ENCODE measurements at regions not wholly inside any gene's neighbourhood (a gene's known extent, or its start where the extent isn't known, plus 50 kb on each side); places are given as distances from the start of the nearest gene placed in this dataset.

DNA sequence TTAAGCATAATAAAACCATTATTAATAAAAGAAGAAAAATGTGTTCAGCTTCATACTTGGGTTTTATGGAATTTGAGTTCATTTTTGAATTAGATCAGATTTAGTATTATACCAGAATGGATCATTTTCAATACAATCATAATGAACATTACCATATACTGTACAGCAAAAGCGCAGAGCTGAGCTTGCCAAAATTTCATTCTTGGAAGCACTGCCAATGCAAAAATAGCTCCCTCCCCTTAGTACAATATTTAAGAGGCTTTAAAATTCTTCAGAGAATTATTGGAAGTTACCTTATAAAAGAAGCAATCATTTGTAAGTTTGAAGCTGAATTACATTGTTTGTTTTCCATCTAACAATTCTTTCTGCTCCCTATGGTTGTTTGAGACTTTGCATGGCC, 938.1 kb upstream of the SLC39A10 start:
- WGBS (ENCODE audit: insufficient coverage, insufficient replicate concordance, low lambda C conversion rate, missing lambda C conversion rate) = 92% methylated on average over 1 of the region's 1 CpG
- ChIA-PET RAD21 (ENCODE audit: unreplicated experiment) (no interaction called here), POLR2A (no interaction called here), SMC1A (ENCODE audit: uncharacterized antibody, unreplicated experiment) (interaction anchor here (0.6 to 0.9 kb wide), 2 partner anchors 13 to 337 kb away, joined by 3 read pairs; no protein-coding TSS in a partner anchor), CTCF (interaction anchor here (1.0 kb wide), 1 partner anchor 10 kb away, joined by 4 read pairs; no protein-coding TSS in a partner anchor)
- no peaks in the 10 kb centered on the region for H3K36me3 ChIP-seq (ENCODE audit: control insufficient read depth in 2 of 2, insufficient read depth in 2 of 2, low read length in 1 of 2)
- H3K79me2 ChIP-seq (ENCODE audit: control insufficient read depth, insufficient read depth, low read length) = no peaks in the 10 kb centered on the region
- TF ChIP-seq, protein P1, sequence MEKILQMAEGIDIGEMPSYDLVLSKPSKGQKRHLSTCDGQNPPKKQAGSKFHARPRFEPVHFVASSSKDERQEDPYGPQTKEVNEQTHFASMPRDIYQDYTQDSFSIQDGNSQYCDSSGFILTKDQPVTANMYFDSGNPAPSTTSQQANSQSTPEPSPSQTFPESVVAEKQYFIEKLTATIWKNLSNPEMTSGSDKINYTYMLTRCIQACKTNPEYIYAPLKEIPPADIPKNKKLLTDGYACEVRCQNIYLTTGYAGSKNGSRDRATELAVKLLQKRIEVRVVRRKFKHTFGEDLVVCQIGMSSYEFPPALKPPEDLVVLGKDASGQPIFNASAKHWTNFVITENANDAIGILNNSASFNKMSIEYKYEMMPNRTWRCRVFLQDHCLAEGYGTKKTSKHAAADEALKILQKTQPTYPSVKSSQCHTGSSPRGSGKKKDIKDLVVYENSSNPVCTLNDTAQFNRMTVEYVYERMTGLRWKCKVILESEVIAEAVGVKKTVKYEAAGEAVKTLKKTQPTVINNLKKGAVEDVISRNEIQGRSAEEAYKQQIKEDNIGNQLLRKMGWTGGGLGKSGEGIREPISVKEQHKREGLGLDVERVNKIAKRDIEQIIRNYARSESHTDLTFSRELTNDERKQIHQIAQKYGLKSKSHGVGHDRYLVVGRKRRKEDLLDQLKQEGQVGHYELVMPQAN (conservative IDR thresholded peaks at IDR 0.05) = no peak
- no peak for TF ChIP-seq ZNF274 (IDR thresholded peaks at IDR 0.05; ENCODE audit: insufficient read depth, insufficient read length)
- no peak for TF ChIP-seq WRNIP1 (IDR thresholded peaks at IDR 0.05; ENCODE audit: borderline replicate concordance, low read depth, low read length)
- TF ChIP-seq EGR1 (IDR thresholded peaks at IDR 0.05; ENCODE audit: borderline replicate concordance in 1 of 2, low read depth in 2 of 2, low read length in 2 of 2) = no peak
- no peak for TF ChIP-seq RB1 (IDR thresholded peaks at IDR 0.05; ENCODE audit: borderline replicate concordance)
- TF ChIP-seq, protein P2, sequence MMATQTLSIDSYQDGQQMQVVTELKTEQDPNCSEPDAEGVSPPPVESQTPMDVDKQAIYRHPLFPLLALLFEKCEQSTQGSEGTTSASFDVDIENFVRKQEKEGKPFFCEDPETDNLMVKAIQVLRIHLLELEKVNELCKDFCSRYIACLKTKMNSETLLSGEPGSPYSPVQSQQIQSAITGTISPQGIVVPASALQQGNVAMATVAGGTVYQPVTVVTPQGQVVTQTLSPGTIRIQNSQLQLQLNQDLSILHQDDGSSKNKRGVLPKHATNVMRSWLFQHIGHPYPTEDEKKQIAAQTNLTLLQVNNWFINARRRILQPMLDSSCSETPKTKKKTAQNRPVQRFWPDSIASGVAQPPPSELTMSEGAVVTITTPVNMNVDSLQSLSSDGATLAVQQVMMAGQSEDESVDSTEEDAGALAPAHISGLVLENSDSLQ (IDR thresholded peaks at IDR 0.05) = no peak
- TF ChIP-seq SMARCA5 (IDR thresholded peaks at IDR 0.05) = no peak
- TF ChIP-seq FOXM1 (IDR thresholded peaks at IDR 0.05; ENCODE audit: low read depth, low read length) = no peak
- TF ChIP-seq MEF2A (IDR thresholded peaks at IDR 0.05; ENCODE audit: insufficient read depth, low read depth, low read length) = no peak
- TF ChIP-seq, protein P3, sequence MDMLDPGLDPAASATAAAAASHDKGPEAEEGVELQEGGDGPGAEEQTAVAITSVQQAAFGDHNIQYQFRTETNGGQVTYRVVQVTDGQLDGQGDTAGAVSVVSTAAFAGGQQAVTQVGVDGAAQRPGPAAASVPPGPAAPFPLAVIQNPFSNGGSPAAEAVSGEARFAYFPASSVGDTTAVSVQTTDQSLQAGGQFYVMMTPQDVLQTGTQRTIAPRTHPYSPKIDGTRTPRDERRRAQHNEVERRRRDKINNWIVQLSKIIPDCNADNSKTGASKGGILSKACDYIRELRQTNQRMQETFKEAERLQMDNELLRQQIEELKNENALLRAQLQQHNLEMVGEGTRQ (IDR thresholded peaks at IDR 0.05; ENCODE audit: borderline replicate concordance, low read depth, low read length) = no peak
- TF ChIP-seq ETV6 (conservative IDR thresholded peaks at IDR 0.05 in 1 of 2, IDR thresholded peaks at IDR 0.05 in 1 of 2; ENCODE audit: borderline replicate concordance in 1 of 2, low read depth in 1 of 2) = no peak
- H3K4me3 ChIP-seq = no peak overlapping the region
- DNase-seq (ENCODE audit: low read depth, low spot score) = no peak
- no peaks in the 10 kb centered on the region for H3K27me3 ChIP-seq (replicated peaks in 1 of 2; ENCODE audit: control insufficient read depth in 2 of 2, insufficient read depth in 2 of 2, low read length in 1 of 2)
- no peak for ATAC-seq
- H4K20me1 ChIP-seq (ENCODE audit: control insufficient read depth, insufficient read depth) = no peaks in the 10 kb centered on the region
- in situ Hi-C loops (cut with MboI) (no loop called here), intact Hi-C loops (cut with micrococcal nuclease; ENCODE audit: unreplicated experiment) (no loop called here)
- no peaks in the 10 kb centered on the region for H3K9me3 ChIP-seq (replicated peaks; ENCODE audit: control insufficient read depth, insufficient read depth, low read length)
- no peaks in the 10 kb centered on the region for H3K4me1 ChIP-seq (ENCODE audit: control insufficient read depth, insufficient read depth, low read length)
- FAIRE-seq = no peak
- H2AFZ ChIP-seq (ENCODE audit: control insufficient read depth, low read depth, low read length) = no peak overlapping the region
- no peak overlapping the region for H3K9ac ChIP-seq (ENCODE audit: control insufficient read depth, insufficient read depth, low read length)
- no peak overlapping the region for H3K27ac ChIP-seq (ENCODE audit: control insufficient read depth, insufficient read depth)
- no peak overlapping the region for H3K4me2 ChIP-seq (ENCODE audit: control insufficient read depth, insufficient read depth)
- no TSS peak for BruUV-seq (replicated peaks)

All from GM12878 (cell line).